ENCODE measurements at regions not wholly inside any gene's neighbourhood (a gene's known extent, or its start where the extent isn't known, plus 50 kb on each side); places are given as distances from the start of the nearest gene placed in this dataset.

DNA sequence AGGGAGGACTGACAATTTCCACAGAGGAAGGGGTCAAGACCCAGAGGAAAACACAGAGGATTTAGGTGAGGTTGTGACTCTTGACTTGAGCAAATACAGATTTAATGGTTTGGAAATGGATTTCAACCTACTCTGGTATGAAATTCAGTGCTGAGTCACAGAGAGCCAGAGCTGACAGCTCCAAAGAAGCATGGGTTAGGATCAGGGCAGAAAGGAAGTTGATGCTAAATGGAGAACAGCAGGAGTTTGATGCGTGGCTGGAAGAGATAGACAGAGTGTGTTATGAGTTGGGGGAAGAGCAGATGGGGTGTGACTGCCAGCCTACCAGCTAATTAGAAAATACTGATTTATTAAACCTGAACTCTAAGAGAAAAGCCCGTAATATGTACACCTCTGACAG is 272.6 kb downstream of the FOXG1 start:
- H3K27me3 Mint-ChIP-seq (ENCODE audit: low read depth) = no peaks in the 10 kb centered on the region
- H3K4me3 Mint-ChIP-seq = no peak overlapping the region
- no peak overlapping the region for H3K27ac Mint-ChIP-seq
- H3K36me3 Mint-ChIP-seq (ENCODE audit: low read depth) = no peaks in the 10 kb centered on the region
- no peaks in the 10 kb centered on the region for H3K4me1 Mint-ChIP-seq (ENCODE audit: low read depth)
- peaks cover 27% of the 10 kb centered on the region for H3K9me3 Mint-ChIP-seq

GRCh38 chr14:29042551-29042950 is 276.0 kb downstream of the FOXG1 start:
- Mint-ChIP-seq H3K27me3 (ENCODE audit: low read depth) (no peaks in the 10 kb centered on the region), H3K36me3 (ENCODE audit: low read depth) (no peaks in the 10 kb centered on the region), H3K9me3 (peaks cover 23% of the 10 kb centered on the region), H3K4me3 (no peak overlapping the region), H3K27ac (no peak overlapping the region), H3K4me1 (ENCODE audit: low read depth) (no peaks in the 10 kb centered on the region)

- H3K27ac Mint-ChIP-seq = no peak overlapping the region
- no peak overlapping the region for H3K4me3 Mint-ChIP-seq
- peaks cover 26% of the 10 kb centered on the region for H3K9me3 Mint-ChIP-seq
- H3K4me1 Mint-ChIP-seq (ENCODE audit: low read depth) = no peaks in the 10 kb centered on the region
- H3K36me3 Mint-ChIP-seq (ENCODE audit: low read depth) = no peaks in the 10 kb centered on the region
- no peaks in the 10 kb centered on the region for H3K27me3 Mint-ChIP-seq (ENCODE audit: low read depth)
Observed at GRCh38 chr14:29043737-29044136, 277.1 kb downstream of the FOXG1 start.

- no peak overlapping the region for H3K4me3 Mint-ChIP-seq
- no peaks in the 10 kb centered on the region for H3K27me3 Mint-ChIP-seq (ENCODE audit: low read depth)
- H3K27ac Mint-ChIP-seq = no peak overlapping the region
- no peaks in the 10 kb centered on the region for H3K4me1 Mint-ChIP-seq (ENCODE audit: low read depth)
- H3K36me3 Mint-ChIP-seq (ENCODE audit: low read depth) = no peaks in the 10 kb centered on the region
- H3K9me3 Mint-ChIP-seq = peaks cover 21% of the 10 kb centered on the region
Observed at GRCh38 chr14:29045237-29045636, 278.6 kb downstream of the FOXG1 start.

DNA sequence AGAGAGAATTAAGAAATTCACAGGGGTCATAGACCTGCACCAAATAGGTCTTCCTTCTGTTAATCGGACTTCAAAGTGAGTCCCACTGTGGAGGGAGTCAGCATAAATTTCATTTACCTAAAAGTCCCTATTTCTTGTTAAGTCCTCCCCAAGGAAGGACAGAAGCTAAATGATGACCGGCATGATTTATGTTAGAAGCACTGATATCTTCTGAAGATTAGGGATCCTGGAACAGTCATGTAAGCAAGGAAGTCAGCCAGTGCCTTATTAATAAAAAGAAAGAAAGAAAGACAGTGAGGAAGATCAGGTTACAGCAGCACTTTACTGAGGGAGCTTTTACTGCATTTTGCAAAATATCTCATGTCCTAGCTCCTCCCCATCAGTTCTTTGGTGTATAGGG is 287.5 kb downstream of the FOXG1 start:
- Mint-ChIP-seq H3K36me3 (ENCODE audit: low read depth) (no peaks in the 10 kb centered on the region), H3K4me1 (ENCODE audit: low read depth) (no peaks in the 10 kb centered on the region), H3K9me3 (peaks cover 9% of the 10 kb centered on the region), H3K27ac (no peak overlapping the region), H3K27me3 (ENCODE audit: low read depth) (no peaks in the 10 kb centered on the region), H3K4me3 (no peak overlapping the region)

DNA sequence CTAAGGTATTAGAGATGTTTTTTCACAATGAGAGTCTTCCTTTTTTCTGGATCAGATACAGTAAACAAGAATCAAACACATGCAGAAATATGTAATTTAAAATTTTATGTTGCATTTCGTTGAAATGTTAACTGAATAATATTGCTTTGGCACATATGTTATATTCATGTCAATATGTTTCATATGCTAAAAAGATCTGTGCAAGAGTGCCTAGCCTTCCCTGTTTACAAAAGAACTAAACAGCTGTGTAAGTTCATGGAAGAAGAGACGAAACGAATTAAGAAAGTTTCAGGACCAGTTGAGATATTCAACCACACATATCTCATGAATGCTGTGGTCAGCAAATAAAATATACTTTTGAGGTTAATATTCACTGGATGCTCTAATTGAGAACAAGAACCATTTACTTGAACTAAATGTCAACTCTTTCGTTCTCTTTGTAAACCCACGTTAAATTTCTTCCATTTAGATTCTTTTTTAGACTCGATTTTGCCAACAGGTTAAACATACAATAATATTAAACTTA is 289.5 kb downstream of the FOXG1 start:
- no peak overlapping the region for H3K4me3 Mint-ChIP-seq
- peaks cover 12% of the 10 kb centered on the region for H3K9me3 Mint-ChIP-seq
- no peak overlapping the region for H3K27ac Mint-ChIP-seq
- no peaks in the 10 kb centered on the region for H3K36me3 Mint-ChIP-seq (ENCODE audit: low read depth)
- H3K4me1 Mint-ChIP-seq (ENCODE audit: low read depth) = no peaks in the 10 kb centered on the region
- no peaks in the 10 kb centered on the region for H3K27me3 Mint-ChIP-seq (ENCODE audit: low read depth)

DNA sequence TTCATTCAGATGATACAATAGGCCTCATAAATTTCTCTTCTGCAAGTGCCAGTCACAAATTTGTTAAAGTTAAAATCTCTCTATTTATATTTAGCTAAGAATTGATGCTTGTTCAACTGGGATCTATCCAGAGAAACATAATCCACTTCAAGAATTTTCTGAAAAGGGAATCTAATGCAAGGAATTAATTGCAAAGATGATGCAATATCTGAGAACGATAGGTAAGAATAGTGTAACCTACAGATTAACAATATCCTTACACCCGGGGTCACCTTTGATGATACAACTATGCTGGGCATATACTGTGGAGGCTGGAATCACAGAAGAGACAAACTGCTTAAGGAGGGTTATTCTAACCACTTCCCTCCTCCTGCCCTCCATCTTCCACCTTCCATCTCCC is 295.1 kb downstream of the FOXG1 start:
- no peaks in the 10 kb centered on the region for H3K36me3 Mint-ChIP-seq (ENCODE audit: low read depth)
- peaks cover 23% of the 10 kb centered on the region for H3K9me3 Mint-ChIP-seq
- no peaks in the 10 kb centered on the region for H3K4me1 Mint-ChIP-seq (ENCODE audit: low read depth)
- no peak overlapping the region for H3K4me3 Mint-ChIP-seq
- no peak overlapping the region for H3K27ac Mint-ChIP-seq
- H3K27me3 Mint-ChIP-seq (ENCODE audit: low read depth) = no peaks in the 10 kb centered on the region

DNA sequence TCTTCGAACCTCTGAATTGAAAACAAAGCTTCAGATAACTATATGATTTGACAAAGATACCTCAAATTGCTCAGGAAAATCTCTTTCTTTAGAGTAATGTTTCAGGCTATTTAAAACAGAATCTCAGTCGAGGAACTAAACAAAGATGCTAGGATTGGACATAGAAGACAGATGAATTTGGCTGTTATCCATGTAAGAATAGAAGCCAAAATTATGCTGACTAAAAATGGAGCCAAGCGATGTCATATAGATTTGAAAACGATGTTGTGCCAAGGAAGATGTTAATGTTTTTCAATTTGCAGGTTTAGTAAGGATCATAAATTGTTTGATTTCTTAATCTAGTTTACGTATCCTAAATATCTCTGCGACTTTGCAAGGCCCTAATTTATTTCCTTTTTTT is 295.9 kb downstream of the FOXG1 start:
- H3K4me3 Mint-ChIP-seq = no peak overlapping the region
- H3K9me3 Mint-ChIP-seq = peaks cover 27% of the 10 kb centered on the region
- H3K36me3 Mint-ChIP-seq (ENCODE audit: low read depth) = no peaks in the 10 kb centered on the region
- no peaks in the 10 kb centered on the region for H3K27me3 Mint-ChIP-seq (ENCODE audit: low read depth)
- H3K27ac Mint-ChIP-seq = no peak overlapping the region
- no peaks in the 10 kb centered on the region for H3K4me1 Mint-ChIP-seq (ENCODE audit: low read depth)

DNA sequence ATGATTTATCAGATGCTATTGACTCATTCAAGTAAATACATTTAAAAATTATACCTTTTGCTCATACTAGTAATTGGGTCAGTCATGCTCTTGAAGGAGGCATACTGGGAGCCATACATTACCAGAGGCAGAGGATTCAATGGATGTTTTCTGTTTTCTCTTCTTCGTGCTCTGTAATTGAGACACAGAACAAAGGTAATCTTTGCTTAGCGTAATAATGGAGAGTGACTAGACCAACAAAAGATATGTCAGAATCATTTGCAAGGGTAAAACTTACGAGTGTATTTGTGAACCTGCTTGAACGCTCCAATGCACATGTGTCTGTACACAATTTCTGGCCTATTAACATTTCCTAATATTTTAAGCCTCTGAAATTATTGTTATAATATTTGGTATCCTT is 296.4 kb downstream of the FOXG1 start:
- Mint-ChIP-seq H3K4me3 (no peak overlapping the region), H3K27me3 (ENCODE audit: low read depth) (no peaks in the 10 kb centered on the region), H3K4me1 (ENCODE audit: low read depth) (no peaks in the 10 kb centered on the region), H3K9me3 (peaks cover 32% of the 10 kb centered on the region), H3K27ac (no peak overlapping the region), H3K36me3 (ENCODE audit: low read depth) (no peaks in the 10 kb centered on the region)

DNA sequence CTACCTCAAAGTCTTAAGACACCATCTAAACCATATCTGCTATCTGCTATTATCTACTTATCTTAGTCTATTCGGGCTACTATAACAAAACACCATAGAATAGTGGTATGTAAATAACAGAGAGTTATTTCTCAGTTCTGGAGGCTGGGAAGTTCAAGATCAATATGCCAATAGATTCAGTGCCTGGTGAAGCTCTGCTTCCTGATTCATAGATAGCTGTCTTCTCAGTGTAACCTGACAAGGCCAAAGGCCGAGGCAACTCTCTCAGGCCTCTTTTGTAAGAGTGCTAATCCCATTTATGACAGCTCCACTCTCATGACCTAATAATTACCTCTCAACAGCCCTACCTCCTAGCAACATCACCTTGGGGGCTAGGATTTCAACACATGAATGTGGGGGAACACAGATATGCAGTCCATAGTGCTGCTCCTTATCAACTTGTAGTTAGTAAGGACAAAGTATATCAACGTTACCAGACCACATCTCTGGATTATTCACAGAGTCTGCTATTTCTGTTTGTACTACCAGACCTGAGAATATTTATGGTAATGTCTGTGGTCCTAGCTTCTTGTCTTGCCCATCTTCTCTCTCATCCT is 297.8 kb downstream of the FOXG1 start:
- Mint-ChIP-seq H3K36me3 (ENCODE audit: low read depth) (no peaks in the 10 kb centered on the region), H3K9me3 (peaks cover 39% of the 10 kb centered on the region), H3K4me3 (no peak overlapping the region), H3K27me3 (ENCODE audit: low read depth) (no peaks in the 10 kb centered on the region), H3K4me1 (ENCODE audit: low read depth) (no peaks in the 10 kb centered on the region), H3K27ac (no peak overlapping the region)

- H3K36me3 Mint-ChIP-seq (ENCODE audit: low read depth) = no peaks in the 10 kb centered on the region
- no peaks in the 10 kb centered on the region for H3K27me3 Mint-ChIP-seq (ENCODE audit: low read depth)
- no peaks in the 10 kb centered on the region for H3K4me1 Mint-ChIP-seq (ENCODE audit: low read depth)
- no peak overlapping the region for H3K27ac Mint-ChIP-seq
- no peak overlapping the region for H3K4me3 Mint-ChIP-seq
- peaks cover 48% of the 10 kb centered on the region for H3K9me3 Mint-ChIP-seq
Observed at GRCh38 chr14:29069228-29069627, 302.6 kb downstream of the FOXG1 start.

- Mint-ChIP-seq H3K9me3 (peaks cover 25% of the 10 kb centered on the region), H3K36me3 (ENCODE audit: low read depth) (no peaks in the 10 kb centered on the region), H3K27me3 (ENCODE audit: low read depth) (no peaks in the 10 kb centered on the region)
Observed at GRCh38 chr14:29075761-29076160, 309.2 kb downstream of the FOXG1 start.

GRCh38 chr14:29077916-29078315 is 311.3 kb downstream of the FOXG1 start:
- Mint-ChIP-seq H3K36me3 (ENCODE audit: low read depth) (no peaks in the 10 kb centered on the region), H3K4me3 (no peak overlapping the region), H3K27ac (no peak overlapping the region), H3K9me3 (peaks cover 24% of the 10 kb centered on the region), H3K27me3 (ENCODE audit: low read depth) (no peaks in the 10 kb centered on the region), H3K4me1 (ENCODE audit: low read depth) (no peaks in the 10 kb centered on the region)

More at GRCh38 chr14:29075761-29076160, 309.2 kb downstream of the FOXG1 start:
- H3K4me3 Mint-ChIP-seq = no peak overlapping the region
- no peak overlapping the region for H3K27ac Mint-ChIP-seq
- no peaks in the 10 kb centered on the region for H3K4me1 Mint-ChIP-seq (ENCODE audit: low read depth)

GRCh38 chr14:29078810-29079522 is 312.4 kb downstream of the FOXG1 start:
- H3K9me3 Mint-ChIP-seq = peaks cover 17% of the 10 kb centered on the region
- H3K27me3 Mint-ChIP-seq (ENCODE audit: low read depth) = no peaks in the 10 kb centered on the region
- no peak overlapping the region for H3K27ac Mint-ChIP-seq
- no peaks in the 10 kb centered on the region for H3K36me3 Mint-ChIP-seq (ENCODE audit: low read depth)
- no peaks in the 10 kb centered on the region for H3K4me1 Mint-ChIP-seq (ENCODE audit: low read depth)
- no peak overlapping the region for H3K4me3 Mint-ChIP-seq

DNA sequence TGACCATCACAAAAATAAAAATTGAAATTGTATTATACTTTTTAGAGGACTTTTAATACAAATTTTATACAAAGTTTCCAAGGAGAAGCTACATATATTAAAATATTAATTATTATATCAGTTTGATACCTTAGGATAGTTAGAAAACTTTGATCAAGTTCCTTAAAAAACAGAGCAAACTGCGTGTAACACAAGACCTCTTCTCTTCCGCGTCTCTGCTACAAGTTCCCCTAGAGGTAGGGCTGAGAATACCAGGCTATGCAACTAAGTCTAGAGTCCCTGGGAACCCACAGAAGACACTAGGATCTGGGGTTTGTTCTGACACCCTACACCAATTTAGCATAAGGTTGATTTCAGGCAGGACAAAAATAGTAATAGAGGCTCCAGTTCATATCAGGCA is 319.0 kb downstream of the FOXG1 start:
- Mint-ChIP-seq H3K4me1 (ENCODE audit: low read depth) (no peaks in the 10 kb centered on the region), H3K9me3 (peaks cover 37% of the 10 kb centered on the region), H3K4me3 (no peak overlapping the region), H3K36me3 (ENCODE audit: low read depth) (no peaks in the 10 kb centered on the region), H3K27me3 (ENCODE audit: low read depth) (no peaks in the 10 kb centered on the region), H3K27ac (no peak overlapping the region)
